Heart right ventricle (tissue), 16 donors: ENCODE measurements at regions not wholly inside any gene's neighbourhood (a gene's known extent, or its start where the extent isn't known, plus 50 kb on each side); places are given as distances from the start of the nearest gene placed in this dataset.

Experiments used
- ATAC-seq, 8 donors: fragments of 200-7000 bp; cut with Tn5 transposase; one replicate each; pipeline ENCODE4 v1.9.1; 2020; ENCODE audit warnings: mild to moderate bottlenecking in 8 of 8, moderate library complexity in 8 of 8, moderate number of reproducible peaks in 1 of 8
- DNase-seq, 2 donors: peaks; one replicate each; pipeline ENCODE4 v3.0.0-alpha.2; 2020
- H3K27ac ChIP-seq, 10 donors: fragments of 200-600 bp; sonication (generic) in 2 of 10; one replicate each; pipeline versions ENCODE4 v1.5.0 to v1.8.0; 2020 to 2022; ENCODE audit warnings: mild to moderate bottlenecking in 3 of 10
- H3K27me3 ChIP-seq, 7 donors: fragments of 200-600 bp; one replicate each; pipeline ENCODE4 v1.8.0; 2021 to 2022; ENCODE audit warnings: mild to moderate bottlenecking in 2 of 7
- H3K36me3 ChIP-seq, 9 donors: fragments of 200-600 bp; sonication (generic) in 1 of 9; one replicate each; pipeline versions ENCODE4 v1.5.0 to v1.8.0; 2020 to 2022; ENCODE audit warnings: mild to moderate bottlenecking in 2 of 9
- H3K4me1 ChIP-seq, 9 donors: fragments of 200-600 bp; sonication (generic) in 1 of 9; one replicate each; pipeline versions ENCODE4 v1.5.0 to v1.8.0; 2020 to 2022; ENCODE audit warnings: mild to moderate bottlenecking in 4 of 9
- H3K4me3 ChIP-seq, 10 donors: fragments of 200-600 bp; sonication (generic) in 2 of 10; one replicate each; pipeline versions ENCODE4 v1.5.0 to v1.8.0; 2020 to 2022; ENCODE audit warnings: mild to moderate bottlenecking in 7 of 10, moderate library complexity in 2 of 10
- H3K9me3 ChIP-seq, 11 donors: fragments of 200-600 bp in 10 of 11; sonication (generic) in 2 of 11; one replicate each; pipeline versions ENCODE4 v1.5.0 to v1.8.0; 2013 to 2022; ENCODE audit warnings: mild to moderate bottlenecking in 2 of 11, control low read depth in 1 of 11, moderate library complexity in 1 of 11
- WGBS, 2 donors: extraction: QIAGEN DNeasy Blood & Tissue Kit; methylation state at CpG; one replicate each; pipeline ENCODE4 v1.1.7; 2013; ENCODE audit warnings: inconsistent platforms in 1 of 2; 5-methylcytosine and 5-hydroxymethylcytosine counted together
- intact Hi-C, 10 donors: fragments of 100-400 bp; cut with DNase I; formaldehyde crosslinking; loops; one replicate each; pipeline versions ENCODE4 v1.11.1 to v1.14.2; 2022
- TF ChIP-seq, protein P1 (sequence below), 9 donors: fragments of 200-600 bp; sonication (generic) in 2 of 9; IDR thresholded peaks; one replicate each; pipeline versions ENCODE4 v1.5.0 to v1.8.0; 2021 to 2022; ENCODE audit warnings: antibody characterized with exemption in 9 of 9, mild to moderate bottlenecking in 5 of 9, moderate library complexity in 1 of 9
- donor health status: Arrhythmogenic right ventricular cardiomyopathy.
- donor health status: ischemic (EF 13 %, LVEDD 7.1; RV severe dilation, severe dysfunction).
- donor health status: healthy with polysubstance abuse.
- donor health status: DM: no; HTN: yes; CAD: no.
- donor health status: DM: no; HTN: no; CAD: no.
- donor health status: ischemic (EF 25% LVEDD 6.9; RV normal size, moderate dysfunction).
- donor health status: ischemic (EF 25% LVEDD 5.7; RV mildly dilated, moderate dysfunction).
- donor health status: healthy.
- donor health status: DM: yes; HTN: yes; CAD: no.
- donor health status: Ischemic cardiomyopathy.
- donor health status: ischemic (EF 35%, LVEDD 5.7; RV mildly dilated, moderate dysfunction).
- donor health status: nonischemic (EF 11% LVEDD 7.7; RV severe dilation, severe dysfunction).
- donor health status: DM: yes; HTN: yes; CAD: no.
- donor health status: PGD.
- donor health status: ischemic (EF 29% LVEDD 5.4; RV normal size, mild dysfunction).
- donor health status: nonischemic (EF 23%, LVEDD 6.1; RV moderate dilation, normal function).

- ATAC-seq (no peak), DNase-seq (no peak)
- TF ChIP-seq, protein P1, sequence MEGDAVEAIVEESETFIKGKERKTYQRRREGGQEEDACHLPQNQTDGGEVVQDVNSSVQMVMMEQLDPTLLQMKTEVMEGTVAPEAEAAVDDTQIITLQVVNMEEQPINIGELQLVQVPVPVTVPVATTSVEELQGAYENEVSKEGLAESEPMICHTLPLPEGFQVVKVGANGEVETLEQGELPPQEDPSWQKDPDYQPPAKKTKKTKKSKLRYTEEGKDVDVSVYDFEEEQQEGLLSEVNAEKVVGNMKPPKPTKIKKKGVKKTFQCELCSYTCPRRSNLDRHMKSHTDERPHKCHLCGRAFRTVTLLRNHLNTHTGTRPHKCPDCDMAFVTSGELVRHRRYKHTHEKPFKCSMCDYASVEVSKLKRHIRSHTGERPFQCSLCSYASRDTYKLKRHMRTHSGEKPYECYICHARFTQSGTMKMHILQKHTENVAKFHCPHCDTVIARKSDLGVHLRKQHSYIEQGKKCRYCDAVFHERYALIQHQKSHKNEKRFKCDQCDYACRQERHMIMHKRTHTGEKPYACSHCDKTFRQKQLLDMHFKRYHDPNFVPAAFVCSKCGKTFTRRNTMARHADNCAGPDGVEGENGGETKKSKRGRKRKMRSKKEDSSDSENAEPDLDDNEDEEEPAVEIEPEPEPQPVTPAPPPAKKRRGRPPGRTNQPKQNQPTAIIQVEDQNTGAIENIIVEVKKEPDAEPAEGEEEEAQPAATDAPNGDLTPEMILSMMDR (IDR thresholded peaks at IDR 0.05), result no peak
- no peaks in the 10 kb centered on the region for H3K4me1 ChIP-seq
- no peak overlapping the region for H3K4me3 ChIP-seq
- no peaks in the 10 kb centered on the region for H3K27me3 ChIP-seq
- WGBS, 2 donors, result 52 to 55% methylated on average over 3 of the region's 3 CpGs
- H3K27ac ChIP-seq, result no peak overlapping the region
- H3K9me3 ChIP-seq, result no peaks in the 10 kb centered on the region
- intact Hi-C loops, result no loop called here
- no peaks in the 10 kb centered on the region for H3K36me3 ChIP-seq
These were observed 340.8 kb upstream of the SUCLG2 start for GRCh38 chr3:67995206-67995605.

DNA sequence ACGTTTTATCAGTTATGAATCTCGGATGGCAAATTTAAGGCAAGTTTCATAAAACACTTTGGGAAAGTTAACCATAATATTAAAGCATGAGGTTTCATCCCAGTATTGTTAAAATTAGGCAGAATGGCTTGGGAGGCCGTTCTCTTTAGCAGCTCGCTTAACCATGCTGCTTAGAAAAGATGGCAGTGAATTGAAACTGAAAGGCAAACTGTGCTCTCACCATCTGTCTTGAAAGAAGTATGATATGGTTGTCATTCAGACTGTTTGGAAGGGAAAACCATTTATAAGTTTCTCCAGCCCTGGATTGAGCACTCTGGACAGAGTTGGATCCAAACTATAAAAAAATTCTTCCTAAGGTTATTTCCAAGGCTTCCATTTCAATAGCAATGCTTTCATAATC lies 332.3 kb upstream of the SUCLG2 start:
- ATAC-seq (no peak), DNase-seq (no peak)
- Histone ChIP-seq H3K36me3 (no peaks in the 10 kb centered on the region), H3K27ac (no peak overlapping the region), H3K4me1 (no peaks in the 10 kb centered on the region), H3K4me3 (no peak overlapping the region), H3K27me3 (no peaks in the 10 kb centered on the region), H3K9me3 (no peaks in the 10 kb centered on the region)
- intact Hi-C loops, result no loop called here
- WGBS, 2 donors, result 77 to 82% methylated on average over 4 of the region's 4 CpGs
- TF ChIP-seq, protein P1 (IDR thresholded peaks at IDR 0.05), result no peak

DNA sequence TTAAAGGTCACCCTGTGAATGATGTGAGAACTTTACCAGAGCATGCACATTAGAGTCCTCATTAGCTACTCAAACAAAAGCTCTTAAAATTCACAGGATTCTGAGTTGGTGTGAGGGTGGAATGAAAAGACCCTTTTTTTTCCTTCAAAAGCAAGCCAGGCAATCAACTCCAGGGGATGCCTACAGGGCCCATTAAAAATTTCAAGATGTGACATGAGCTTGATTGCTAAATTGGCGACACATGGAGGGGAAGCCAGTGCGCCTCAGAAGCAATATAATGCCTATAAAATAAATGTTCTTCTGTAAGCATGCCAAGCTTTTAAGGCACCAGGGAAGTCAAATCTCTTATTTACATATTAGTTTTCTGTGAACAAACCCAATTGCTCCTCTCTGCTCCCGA lies 328.8 kb upstream of the SUCLG2 start:
- TF ChIP-seq, protein P1 (IDR thresholded peaks at IDR 0.05), result no peak
- Histone ChIP-seq H3K36me3 (no peaks in the 10 kb centered on the region), H3K9me3 (no peaks in the 10 kb centered on the region), H3K4me3 (no peak overlapping the region), H3K27ac (no peak overlapping the region), H3K4me1 (no peaks in the 10 kb centered on the region), H3K27me3 (no peaks in the 10 kb centered on the region)
- DNase-seq (no peak), ATAC-seq (no peak)
- 83 to 87% methylated on average over 3 of the region's 3 CpGs for WGBS, 2 donors
- intact Hi-C loops, result no loop called here

- Histone ChIP-seq H3K4me1 (no peaks in the 10 kb centered on the region), H3K4me3 (no peak overlapping the region), H3K27ac (no peak overlapping the region), H3K27me3 (no peaks in the 10 kb centered on the region), H3K36me3 (no peaks in the 10 kb centered on the region), H3K9me3 (no peaks in the 10 kb centered on the region)
- TF ChIP-seq, protein P1 (IDR thresholded peaks at IDR 0.05), result no peak
- ATAC-seq (no peak), DNase-seq (no peak)
- intact Hi-C loops, result no loop called here
- WGBS, 2 donors, result 84 to 87% methylated on average over 3 of the region's 3 CpGs
These were observed 326.7 kb upstream of the SUCLG2 start for GRCh38 chr3:67981077-67981476.

DNA sequence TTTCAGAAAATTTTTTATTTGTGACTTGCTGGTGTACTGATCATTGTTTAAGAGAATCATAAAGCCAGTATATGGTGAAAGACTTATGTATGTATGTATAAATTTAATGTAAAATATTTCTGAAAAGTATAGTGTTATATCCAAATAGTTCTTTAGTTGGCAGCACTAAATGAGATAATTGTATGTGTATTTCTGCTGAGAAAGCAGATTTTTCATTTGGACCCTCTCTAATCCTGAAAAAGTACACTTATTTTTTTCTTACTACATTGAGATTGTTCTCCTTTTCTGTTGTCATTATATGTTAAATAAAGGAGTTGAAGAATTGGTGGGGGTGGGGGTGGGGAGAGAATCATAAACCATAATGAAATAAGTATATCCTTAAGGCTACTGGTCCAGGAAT lies 324.9 kb upstream of the SUCLG2 start:
- H3K36me3 ChIP-seq, result no peaks in the 10 kb centered on the region
- intact Hi-C loops, result no loop called here
- TF ChIP-seq, protein P1 (IDR thresholded peaks at IDR 0.05), result no peak
- H3K27me3 ChIP-seq, result no peaks in the 10 kb centered on the region
- no peak for ATAC-seq
- H3K27ac ChIP-seq, result no peak overlapping the region
- H3K4me1 ChIP-seq, result no peaks in the 10 kb centered on the region
- DNase-seq, result no peak
- H3K9me3 ChIP-seq, result no peaks in the 10 kb centered on the region
- H3K4me3 ChIP-seq, result no peak overlapping the region
